CD14-positive monocyte (primary cell): ENCODE measurements at regions not wholly inside any gene's neighbourhood (a gene's known extent, or its start where the extent isn't known, plus 50 kb on each side); places are given as distances from the start of the nearest gene placed in this dataset.

Experiments used
- DNase-seq, 3 donors: peaks; one replicate each; pipeline ENCODE4 v3.0.0-alpha.2; 2011 to 2022
- H2AFZ ChIP-seq: 2 replicates; pipeline ENCODE4 v1.6.0; 2012; ENCODE audit warnings: mild to moderate bottlenecking, low read depth, low read length, inconsistent platforms; ENCODE audit not compliant: insufficient read depth, poor library complexity, severe bottlenecking
- H3K27ac ChIP-seq, 2 donors: 1 replicate in 1 of 2; 2 replicates in 1 of 2; pipeline ENCODE4 v1.5.1; 2012 to 2013; ENCODE audit warnings: low read length in 2 of 2, control low read depth in 1 of 2, inconsistent platforms in 1 of 2, low read depth in 1 of 2, mild to moderate bottlenecking in 1 of 2
- H3K27me3 ChIP-seq, 2 donors: one replicate each; pipeline versions ENCODE4 v1.6.0 to v1.6.1; 2011 to 2013; ENCODE audit warnings: low read length in 2 of 2; ENCODE audit not compliant: control insufficient read depth in 2 of 2, insufficient read depth in 2 of 2
- H3K36me3 ChIP-seq, 2 donors: replicated peaks in 1 of 2; 1 replicate in 1 of 2; 2 replicates in 1 of 2; pipeline versions ENCODE4 v1.5.1 to v1.6.1; 2012 to 2013; ENCODE audit warnings: low read length in 2 of 2, control low read depth in 1 of 2, inconsistent platforms in 1 of 2, mild to moderate bottlenecking in 1 of 2; ENCODE audit not compliant: insufficient read depth in 2 of 2, control insufficient read depth in 1 of 2
- H3K4me1 ChIP-seq, 2 donors: 1 replicate in 1 of 2; 2 replicates in 1 of 2; pipeline versions ENCODE4 v1.5.1 to v1.6.1; 2012 to 2013; ENCODE audit warnings: low read length in 2 of 2, control low read depth in 1 of 2, inconsistent platforms in 1 of 2, mild to moderate bottlenecking in 1 of 2, moderate library complexity in 1 of 2; ENCODE audit not compliant: insufficient read depth in 2 of 2, control insufficient read depth in 1 of 2
- H3K4me2 ChIP-seq: replicated peaks from 2 replicates; pipeline ENCODE3; 2012; ENCODE audit warnings: low read length, moderate library complexity, mild to moderate bottlenecking; ENCODE audit not compliant: poor library complexity, severe bottlenecking; ENCODE audit errors: extremely low read depth
- H3K4me3 ChIP-seq, 3 experiments: fragments of 200-600 bp in 1 of 3; sonication (generic) in 1 of 3; replicated peaks in 1 of 3; 1 replicate in 2 of 3; 2 replicates in 1 of 3; pipeline ENCODE4 v1.5.1; 2011 to 2013; ENCODE audit warnings: low read length in 3 of 3, mild to moderate bottlenecking in 3 of 3, control low read depth in 2 of 3, low read depth in 2 of 3, inconsistent platforms in 1 of 3, moderate library complexity in 1 of 3
- H3K79me2 ChIP-seq: 2 replicates; pipeline ENCODE4 v1.6.0; 2012; ENCODE audit warnings: mild to moderate bottlenecking, control low read depth, inconsistent platforms, low read length, moderate library complexity; ENCODE audit not compliant: insufficient read depth
- H3K9ac ChIP-seq: 2 replicates; pipeline ENCODE4 v1.6.0; 2017; ENCODE audit warnings: low read length, mild to moderate bottlenecking; ENCODE audit not compliant: insufficient read depth, poor library complexity, severe bottlenecking
- H3K9me3 ChIP-seq, 2 donors: replicated peaks in 1 of 2; 1 replicate in 1 of 2; 2 replicates in 1 of 2; pipeline versions ENCODE4 v1.5.1 to v1.6.1; 2012 to 2013; ENCODE audit warnings: low read length in 2 of 2, control low read depth in 1 of 2; ENCODE audit not compliant: control insufficient read depth in 1 of 2, insufficient read depth in 1 of 2
- H4K20me1 ChIP-seq: 2 replicates; pipeline ENCODE4 v1.6.0; 2012; ENCODE audit warnings: mild to moderate bottlenecking, low read length, control low read depth, moderate library complexity; ENCODE audit not compliant: insufficient read depth
- H3K27ac Mint-ChIP-seq, 7 donors: one replicate each; pipeline ENCODE4 v1.8.0; 2020; ENCODE audit warnings: mild to moderate bottlenecking in 7 of 7, mixed read lengths in 7 of 7, moderate library complexity in 6 of 7, inconsistent platforms in 2 of 7
- H3K27me3 Mint-ChIP-seq, 3 donors: one replicate each; pipeline ENCODE4 v1.8.0; 2021 to 2022; ENCODE audit warnings: low read depth in 3 of 3, mild to moderate bottlenecking in 3 of 3, mixed read lengths in 3 of 3, moderate library complexity in 3 of 3, inconsistent platforms in 1 of 3
- H3K36me3 Mint-ChIP-seq, 2 donors: one replicate each; pipeline ENCODE4 v1.8.0; 2020; ENCODE audit warnings: mixed read lengths in 2 of 2, inconsistent platforms in 1 of 2, mild to moderate bottlenecking in 1 of 2
- H3K4me1 Mint-ChIP-seq: one replicate; pipeline ENCODE4 v1.8.0; 2020; ENCODE audit warnings: mild to moderate bottlenecking, mixed read lengths
- H3K4me3 Mint-ChIP-seq, 2 donors: one replicate each; pipeline ENCODE4 v1.8.0; 2020; ENCODE audit warnings: mild to moderate bottlenecking in 2 of 2, mixed read lengths in 2 of 2, moderate library complexity in 1 of 2
- H3K9me3 Mint-ChIP-seq, 7 donors: one replicate each; pipeline ENCODE4 v1.8.0; 2020 to 2022; ENCODE audit warnings: mixed read lengths in 7 of 7, mild to moderate bottlenecking in 6 of 7, moderate library complexity in 6 of 7, inconsistent platforms in 2 of 7
- CTCF ChIP-seq: fragments of 200-600 bp; IDR thresholded peaks from one replicate; pipeline ENCODE4 v1.8.0; 2022; ENCODE audit warnings: antibody characterized with exemption, mild to moderate bottlenecking
- WGBS: methylation state at CpG from one replicate; pipeline ENCODE4 v1.1.5; 2013; ENCODE audit warnings: missing lambda C conversion rate; ENCODE audit not compliant: insufficient coverage; 5-methylcytosine and 5-hydroxymethylcytosine counted together
- intact Hi-C, 2 donors: fragments of 100-400 bp; cut with micrococcal nuclease; formaldehyde crosslinking; loops; one replicate each; pipeline versions ENCODE4 v1.15.0 to v1.15.1; 2023

- H4K20me1 ChIP-seq = no peaks in the 10 kb centered on the region
- no peak overlapping the region for H3K4me3 ChIP-seq
- no peak overlapping the region for H3K27ac ChIP-seq
- H3K9me3 Mint-ChIP-seq = peaks cover 2 to 11% (median 3%) of the 10 kb centered on the region in 7 donors
- no peak overlapping the region for H3K4me3 Mint-ChIP-seq
- no peak overlapping the region for H2AFZ ChIP-seq
- intact Hi-C loops = no loop called here
- no peaks in the 10 kb centered on the region for H3K27me3 Mint-ChIP-seq
- H3K9me3 ChIP-seq = peaks cover 11 to 12% of the 10 kb centered on the region in 2 donors
- H3K4me1 Mint-ChIP-seq = no peaks in the 10 kb centered on the region
- no peak overlapping the region for H3K4me2 ChIP-seq
- WGBS = no CpG with 5 or more reads among the region's 1 CpG
- no peak for TF ChIP-seq CTCF
- H3K36me3 Mint-ChIP-seq = no peaks in the 10 kb centered on the region
- H3K36me3 ChIP-seq = no peaks in the 10 kb centered on the region
- H3K27me3 ChIP-seq = no peaks in the 10 kb centered on the region
- no peak for DNase-seq
- H3K9ac ChIP-seq = no peak overlapping the region
- no peak overlapping the region for H3K27ac Mint-ChIP-seq
- H3K79me2 ChIP-seq = no peaks in the 10 kb centered on the region
- no peaks in the 10 kb centered on the region for H3K4me1 ChIP-seq
These were observed 151.0 kb upstream of the SALL1 start for GRCh38 chr16:51302042-51302441.

- TF ChIP-seq CTCF = no peak
- Histone ChIP-seq H3K9me3 (peaks cover 12 to 13% of the 10 kb centered on the region in 2 donors), H3K36me3 (no peaks in the 10 kb centered on the region), H4K20me1 (no peaks in the 10 kb centered on the region), H3K79me2 (no peaks in the 10 kb centered on the region), H3K9ac (no peak overlapping the region), H3K4me2 (no peak overlapping the region), H2AFZ (no peak overlapping the region), H3K27me3 (no peaks in the 10 kb centered on the region), H3K4me1 (no peaks in the 10 kb centered on the region), H3K4me3 (no peak overlapping the region), H3K27ac (no peak overlapping the region)
- intact Hi-C loops = no loop called here
- Mint-ChIP-seq H3K9me3 (peaks cover 2 to 16% (median 3%) of the 10 kb centered on the region in 7 donors), H3K27me3 (no peaks in the 10 kb centered on the region), H3K4me3 (no peak overlapping the region), H3K27ac (no peak overlapping the region), H3K36me3 (no peaks in the 10 kb centered on the region), H3K4me1 (no peaks in the 10 kb centered on the region)
- WGBS = no CpG with 5 or more reads among the region's 1 CpG
- DNase-seq = no peak
These were observed 147.7 kb upstream of the SALL1 start for GRCh38 chr16:51298800-51299199.
